Trophoblast cell (in vitro differentiated cells and primary cell): ENCODE measurements at regions not wholly inside any gene's neighbourhood (a gene's known extent, or its start where the extent isn't known, plus 50 kb on each side); places are given as distances from the start of the nearest gene placed in this dataset.

Experiments used
- DNase-seq, 2 donors: peaks; one replicate each; pipeline ENCODE4 v3.0.0-alpha.2; 2016
- H2AFZ ChIP-seq: 2 replicates; pipeline ENCODE4 v1.6.1; 2013; ENCODE audit warnings: low read length, moderate library complexity, mild to moderate bottlenecking; ENCODE audit not compliant: insufficient read depth, poor library complexity
- H2AK5ac ChIP-seq: 2 replicates; pipeline ENCODE4 v1.6.1; 2013; ENCODE audit warnings: mild to moderate bottlenecking, low read length
- H2BK120ac ChIP-seq: 2 replicates; pipeline ENCODE4 v1.6.1; 2013; ENCODE audit warnings: low read length, mild to moderate bottlenecking, moderate library complexity; ENCODE audit not compliant: insufficient read depth, poor library complexity
- H2BK12ac ChIP-seq: 2 replicates; pipeline ENCODE4 v1.6.1; 2013; ENCODE audit warnings: mild to moderate bottlenecking, low read length, moderate library complexity
- H2BK5ac ChIP-seq: 2 replicates; pipeline ENCODE4 v1.6.1; 2013; ENCODE audit warnings: low read length, low read depth, moderate library complexity, mild to moderate bottlenecking; ENCODE audit not compliant: poor library complexity
- H3K14ac ChIP-seq: 2 replicates; pipeline ENCODE4 v1.6.1; 2013; ENCODE audit warnings: mild to moderate bottlenecking, low read length
- H3K18ac ChIP-seq: 2 replicates; pipeline ENCODE4 v1.6.1; 2013; ENCODE audit warnings: mild to moderate bottlenecking, low read length
- H3K23ac ChIP-seq: 2 replicates; pipeline ENCODE4 v1.6.1; 2013; ENCODE audit warnings: low read length
- H3K27ac ChIP-seq: 2 replicates; pipeline ENCODE4 v1.5.1; 2013; ENCODE audit warnings: low read depth, mild to moderate bottlenecking, inconsistent platforms, low read length, moderate library complexity
- H3K27me3 ChIP-seq: 2 replicates; pipeline ENCODE4 v1.6.1; 2013; ENCODE audit warnings: inconsistent platforms, mild to moderate bottlenecking, low read length, moderate library complexity; ENCODE audit not compliant: insufficient read depth
- H3K36me3 ChIP-seq, 2 experiments: 1 replicate in 1 of 2; 2 replicates in 1 of 2; pipeline ENCODE4 v1.6.1; 2013; ENCODE audit warnings: low read length in 2 of 2, mild to moderate bottlenecking in 2 of 2, moderate library complexity in 1 of 2; ENCODE audit not compliant: insufficient read depth in 2 of 2, control insufficient read depth in 1 of 2
- H3K4ac ChIP-seq: 2 replicates; pipeline ENCODE4 v1.6.1; 2013; ENCODE audit warnings: low read depth, mild to moderate bottlenecking, low read length, moderate library complexity
- H3K4me1 ChIP-seq, 2 experiments: 1 replicate in 1 of 2; 2 replicates in 1 of 2; pipeline ENCODE4 v1.6.1; 2013; ENCODE audit warnings: low read length in 2 of 2, mild to moderate bottlenecking in 2 of 2, moderate library complexity in 1 of 2; ENCODE audit not compliant: insufficient read depth in 2 of 2, control insufficient read depth in 1 of 2
- H3K4me2 ChIP-seq: 2 replicates; pipeline ENCODE4 v1.6.1; 2013; ENCODE audit warnings: inconsistent platforms, mild to moderate bottlenecking, low read length, moderate library complexity
- H3K4me3 ChIP-seq: 2 replicates; pipeline ENCODE4 v1.5.1; 2013; ENCODE audit warnings: mild to moderate bottlenecking, low read depth, low read length, inconsistent platforms
- H3K79me1 ChIP-seq: one replicate; pipeline ENCODE4 v1.6.1; 2013; ENCODE audit warnings: low read length
- H3K79me2 ChIP-seq: 2 replicates; pipeline ENCODE4 v1.6.1; 2013; ENCODE audit warnings: low read length, mild to moderate bottlenecking; ENCODE audit not compliant: control insufficient read depth, insufficient read depth, poor library complexity
- H3K9ac ChIP-seq: 2 replicates; pipeline ENCODE4 v1.6.1; 2013; ENCODE audit warnings: mild to moderate bottlenecking, low read length
- H3K9me3 ChIP-seq: 2 replicates; pipeline ENCODE4 v1.6.1; 2013; ENCODE audit warnings: low read depth, mild to moderate bottlenecking, control low read depth, inconsistent platforms, low read length; ENCODE audit not compliant: insufficient read depth
- H4K12ac ChIP-seq: 2 replicates; pipeline ENCODE4 v1.6.1; 2013; ENCODE audit warnings: low read depth, mild to moderate bottlenecking, low read length, moderate library complexity
- H4K8ac ChIP-seq: 2 replicates; pipeline ENCODE4 v1.6.1; 2013; ENCODE audit warnings: low read depth, mild to moderate bottlenecking, low read length, moderate library complexity
- H4K91ac ChIP-seq: one replicate; pipeline ENCODE4 v1.6.1; 2013; ENCODE audit warnings: low read depth, mild to moderate bottlenecking, low read length, moderate library complexity
- WGBS: extraction: QIAGEN DNeasy Blood & Tissue Kit; methylation state at CpG from one replicate; pipeline ENCODE4 v1.1.7; 2013; ENCODE audit warnings: missing lambda C conversion rate; ENCODE audit not compliant: insufficient read length, insufficient coverage; ENCODE audit errors: extremely low coverage; 5-methylcytosine and 5-hydroxymethylcytosine counted together

DNA sequence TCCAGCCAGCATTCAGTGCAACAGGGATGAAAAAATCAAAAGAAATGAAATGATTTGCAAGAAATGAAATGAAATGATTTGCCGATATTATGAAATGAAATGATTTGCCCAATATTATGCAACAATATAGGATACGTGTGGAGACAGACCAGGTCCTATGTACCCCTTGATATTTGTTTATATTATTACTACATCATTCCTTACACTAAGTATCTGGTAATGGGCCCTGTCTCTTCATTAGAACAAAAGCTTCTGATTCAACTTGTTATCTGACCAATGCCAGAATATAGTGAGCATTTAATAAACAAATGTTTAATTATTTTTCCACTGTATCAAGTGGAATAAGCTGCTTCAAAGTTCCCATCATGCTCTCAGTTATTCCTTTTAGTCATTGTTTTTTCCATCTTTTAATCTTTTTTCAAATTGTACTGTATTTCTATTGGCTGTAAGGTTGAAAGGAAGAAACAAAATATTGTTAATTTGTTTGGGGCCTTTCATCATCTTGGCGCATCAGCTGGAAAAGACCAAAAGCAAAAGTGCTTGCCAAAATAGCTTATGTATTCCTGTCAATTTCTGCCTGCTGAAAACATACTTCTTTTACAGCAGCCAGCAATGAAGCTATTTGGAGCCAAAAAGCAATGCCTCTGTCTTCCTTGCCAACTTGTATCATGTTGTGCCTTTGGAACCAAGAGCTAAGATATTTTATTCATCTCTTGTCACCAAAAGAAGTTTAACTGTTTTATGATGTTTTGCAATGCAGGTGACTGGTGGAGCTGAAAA is 2314.9 kb downstream of the LRRC4C start:
- WGBS, result no CpG with 5 or more reads among the region's 3 CpGs
- no peak overlapping the region for H2AK5ac ChIP-seq
- H3K9ac ChIP-seq, result no peak overlapping the region
- H3K27me3 ChIP-seq, result no peaks in the 10 kb centered on the region
- H3K4ac ChIP-seq, result no peak overlapping the region
- H2BK5ac ChIP-seq, result no peak overlapping the region
- no peaks in the 10 kb centered on the region for H3K9me3 ChIP-seq
- no peak overlapping the region for H3K18ac ChIP-seq
- no peak overlapping the region for H3K14ac ChIP-seq
- no peak overlapping the region for H3K4me2 ChIP-seq
- no peak for DNase-seq
- no peaks in the 10 kb centered on the region for H3K79me2 ChIP-seq
- H4K91ac ChIP-seq, result no peak overlapping the region
- H2AFZ ChIP-seq, result no peak overlapping the region
- H3K36me3 ChIP-seq, result no peaks in the 10 kb centered on the region
- H3K4me1 ChIP-seq, result no peaks in the 10 kb centered on the region
- H2BK12ac ChIP-seq, result no peak overlapping the region
- no peak overlapping the region for H3K23ac ChIP-seq
- H4K12ac ChIP-seq, result no peak overlapping the region
- H4K8ac ChIP-seq, result no peak overlapping the region
- no peak overlapping the region for H3K4me3 ChIP-seq
- no peaks in the 10 kb centered on the region for H3K79me1 ChIP-seq
- H2BK120ac ChIP-seq, result no peak overlapping the region
- no peak overlapping the region for H3K27ac ChIP-seq

DNA sequence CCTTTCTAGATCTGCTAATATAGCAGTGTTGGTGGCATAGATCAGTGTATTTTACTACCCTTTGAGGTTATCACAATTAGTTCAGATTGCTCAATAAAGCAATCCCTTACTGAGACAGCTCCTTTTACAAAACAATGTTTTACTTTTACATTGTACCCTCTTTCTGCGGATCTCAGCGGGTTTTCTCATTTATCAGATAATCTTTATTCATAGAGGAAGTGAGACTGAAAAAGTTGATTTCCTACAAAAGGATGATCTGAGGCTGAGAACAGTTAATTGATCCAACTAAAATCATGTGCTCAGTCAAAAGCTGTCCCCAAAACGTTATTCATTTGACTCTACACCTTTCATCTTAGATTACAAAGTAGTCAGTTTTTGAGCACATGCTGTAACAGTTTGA is 2319.9 kb downstream of the LRRC4C start:
- Histone ChIP-seq H3K18ac (no peak overlapping the region), H3K9ac (no peak overlapping the region), H3K4me3 (no peak overlapping the region), H3K27me3 (no peaks in the 10 kb centered on the region), H3K4ac (no peak overlapping the region), H3K14ac (no peak overlapping the region), H2BK5ac (no peak overlapping the region), H3K36me3 (no peaks in the 10 kb centered on the region), H3K9me3 (no peaks in the 10 kb centered on the region), H3K4me2 (no peak overlapping the region), H4K8ac (no peak overlapping the region), H4K12ac (no peak overlapping the region), H3K27ac (no peak overlapping the region), H3K4me1 (no peaks in the 10 kb centered on the region), H2AFZ (no peak overlapping the region), H2BK12ac (no peak overlapping the region), H3K23ac (no peak overlapping the region), H4K91ac (no peak overlapping the region), H2AK5ac (no peak overlapping the region), H2BK120ac (no peak overlapping the region), H3K79me1 (no peaks in the 10 kb centered on the region), H3K79me2 (no peaks in the 10 kb centered on the region)
- no peak for DNase-seq
- no CpG with 5 or more reads among the region's 3 CpGs for WGBS

DNA sequence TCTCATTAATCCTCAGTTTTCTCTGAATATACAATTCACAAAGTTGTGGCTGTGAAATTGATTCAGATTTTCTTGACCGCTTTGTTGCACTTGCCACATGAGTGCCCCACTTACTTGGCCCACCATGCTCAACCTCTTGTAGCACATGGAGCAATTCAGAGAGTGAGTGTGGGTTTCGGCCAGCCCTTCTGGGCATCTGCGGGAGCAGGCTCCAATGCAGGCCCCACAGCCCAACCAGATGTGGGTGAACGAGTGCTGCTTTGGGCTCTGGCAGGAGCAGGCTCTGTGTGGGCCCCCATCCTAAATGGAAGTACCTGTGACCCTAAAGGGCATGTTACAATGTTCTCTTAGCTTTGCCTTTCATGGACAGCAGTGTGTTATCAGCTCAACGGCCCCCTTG is 2338.6 kb downstream of the LRRC4C start:
- no peaks in the 10 kb centered on the region for H3K9me3 ChIP-seq
- no peak overlapping the region for H2AFZ ChIP-seq
- no peak overlapping the region for H4K8ac ChIP-seq
- no peak overlapping the region for H3K14ac ChIP-seq
- H3K4ac ChIP-seq, result no peak overlapping the region
- no peak overlapping the region for H2BK120ac ChIP-seq
- no peaks in the 10 kb centered on the region for H3K79me1 ChIP-seq
- H2BK12ac ChIP-seq, result no peak overlapping the region
- H3K27ac ChIP-seq, result no peak overlapping the region
- no peak for DNase-seq
- no peak overlapping the region for H3K4me3 ChIP-seq
- H3K23ac ChIP-seq, result no peak overlapping the region
- no peaks in the 10 kb centered on the region for H3K4me1 ChIP-seq
- H3K4me2 ChIP-seq, result no peak overlapping the region
- no peaks in the 10 kb centered on the region for H3K36me3 ChIP-seq
- H3K27me3 ChIP-seq, result no peaks in the 10 kb centered on the region
- no CpG with 5 or more reads among the region's 5 CpGs for WGBS
- H4K91ac ChIP-seq, result no peak overlapping the region
- no peak overlapping the region for H4K12ac ChIP-seq
- no peak overlapping the region for H2BK5ac ChIP-seq
- peak overlapping the region; percentile 69 for H3K9ac ChIP-seq
- no peak overlapping the region for H2AK5ac ChIP-seq
- H3K79me2 ChIP-seq, result no peaks in the 10 kb centered on the region
- H3K18ac ChIP-seq, result no peak overlapping the region

DNA sequence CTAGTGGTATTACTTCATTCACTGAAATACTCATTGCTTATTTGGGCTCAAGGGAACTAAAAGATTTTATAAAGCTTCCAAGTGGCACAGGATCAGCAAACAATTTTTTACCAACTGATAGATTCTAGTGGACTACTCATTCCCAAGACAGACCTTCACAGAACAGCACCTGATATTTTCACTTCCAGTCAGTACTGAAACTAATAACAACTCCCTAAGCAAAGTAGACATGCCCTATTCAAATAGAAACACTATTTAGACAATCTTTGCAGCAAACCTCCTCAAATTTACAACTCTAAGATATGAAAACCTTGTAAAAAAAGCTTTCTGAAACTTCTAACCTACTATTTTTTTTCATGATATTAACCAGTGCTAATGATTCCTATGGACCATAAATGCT is 2345.8 kb downstream of the LRRC4C start:
- no peak for DNase-seq
- Histone ChIP-seq H2AK5ac (no peak overlapping the region), H3K27me3 (no peaks in the 10 kb centered on the region), H4K8ac (no peak overlapping the region), H3K9ac (no peak overlapping the region), H4K91ac (no peak overlapping the region), H3K36me3 (no peaks in the 10 kb centered on the region), H2BK5ac (no peak overlapping the region), H3K4ac (no peak overlapping the region), H3K23ac (no peak overlapping the region), H3K4me2 (no peak overlapping the region), H3K9me3 (no peaks in the 10 kb centered on the region), H2BK12ac (no peak overlapping the region), H3K79me1 (no peaks in the 10 kb centered on the region), H3K18ac (no peak overlapping the region), H3K4me1 (no peaks in the 10 kb centered on the region), H3K14ac (no peak overlapping the region), H4K12ac (no peak overlapping the region), H3K4me3 (no peak overlapping the region), H2AFZ (no peak overlapping the region), H3K79me2 (no peaks in the 10 kb centered on the region), H3K27ac (no peak overlapping the region), H2BK120ac (no peak overlapping the region)
